Immature natural killer cell (primary cell): ENCODE measurements at regions not wholly inside any gene's neighbourhood (a gene's known extent, or its start where the extent isn't known, plus 50 kb on each side); places are given as distances from the start of the nearest gene placed in this dataset.

Experiments used
- DNase-seq, 3 donors: peaks; one replicate each; pipeline ENCODE4 v3.0.0; 2022; ENCODE audit warnings: mixed read lengths in 1 of 3
- H3K27ac Mint-ChIP-seq, 6 donors: one replicate each; pipeline ENCODE4 v1.8.0; 2020; ENCODE audit warnings: mixed read lengths in 6 of 6, mild to moderate bottlenecking in 5 of 6, inconsistent platforms in 4 of 6, moderate library complexity in 3 of 6
- H3K27me3 Mint-ChIP-seq, 3 donors: one replicate each; pipeline ENCODE4 v1.8.0; 2020 to 2021; ENCODE audit warnings: low read depth in 3 of 3, mild to moderate bottlenecking in 3 of 3, mixed read lengths in 3 of 3, moderate library complexity in 3 of 3, inconsistent platforms in 1 of 3
- H3K36me3 Mint-ChIP-seq, 3 donors: one replicate each; pipeline ENCODE4 v1.8.0; 2020; ENCODE audit warnings: mixed read lengths in 3 of 3, inconsistent platforms in 2 of 3, mild to moderate bottlenecking in 2 of 3
- H3K4me1 Mint-ChIP-seq, 2 donors: one replicate each; pipeline ENCODE4 v1.8.0; 2020; ENCODE audit warnings: inconsistent platforms in 2 of 2, mild to moderate bottlenecking in 2 of 2, mixed read lengths in 2 of 2, moderate library complexity in 1 of 2
- H3K4me3 Mint-ChIP-seq, 5 donors: one replicate each; pipeline ENCODE4 v1.8.0; 2020; ENCODE audit warnings: mild to moderate bottlenecking in 5 of 5, mixed read lengths in 5 of 5, inconsistent platforms in 3 of 5, moderate library complexity in 3 of 5
- H3K9me3 Mint-ChIP-seq, 6 donors: one replicate each; pipeline ENCODE4 v1.8.0; 2020; ENCODE audit warnings: mild to moderate bottlenecking in 6 of 6, mixed read lengths in 6 of 6, inconsistent platforms in 4 of 6, moderate library complexity in 3 of 6

- H3K4me1 Mint-ChIP-seq = no peaks in the 10 kb centered on the region
- H3K4me3 Mint-ChIP-seq = no peak overlapping the region
- no peak for DNase-seq
- no peaks in the 10 kb centered on the region for H3K9me3 Mint-ChIP-seq
- H3K27ac Mint-ChIP-seq = no peak overlapping the region
- peaks cover 0 to 5% (median 3%) of the 10 kb centered on the region in 3 donors for H3K27me3 Mint-ChIP-seq
- no peaks in the 10 kb centered on the region for H3K36me3 Mint-ChIP-seq
Observed at GRCh38 chr11:127059286-127059685, 58.7 kb upstream of the KIRREL3 start.

- no peak for DNase-seq
- no peaks in the 10 kb centered on the region for H3K4me1 Mint-ChIP-seq
- H3K4me3 Mint-ChIP-seq = no peak overlapping the region
- H3K27ac Mint-ChIP-seq = no peak overlapping the region
- H3K27me3 Mint-ChIP-seq = peaks cover 0 to 5% (median 5%) of the 10 kb centered on the region in 3 donors
- H3K36me3 Mint-ChIP-seq = no peaks in the 10 kb centered on the region
- H3K9me3 Mint-ChIP-seq = no peaks in the 10 kb centered on the region
Observed at GRCh38 chr11:127058524-127058923, 58.0 kb upstream of the KIRREL3 start.

DNA sequence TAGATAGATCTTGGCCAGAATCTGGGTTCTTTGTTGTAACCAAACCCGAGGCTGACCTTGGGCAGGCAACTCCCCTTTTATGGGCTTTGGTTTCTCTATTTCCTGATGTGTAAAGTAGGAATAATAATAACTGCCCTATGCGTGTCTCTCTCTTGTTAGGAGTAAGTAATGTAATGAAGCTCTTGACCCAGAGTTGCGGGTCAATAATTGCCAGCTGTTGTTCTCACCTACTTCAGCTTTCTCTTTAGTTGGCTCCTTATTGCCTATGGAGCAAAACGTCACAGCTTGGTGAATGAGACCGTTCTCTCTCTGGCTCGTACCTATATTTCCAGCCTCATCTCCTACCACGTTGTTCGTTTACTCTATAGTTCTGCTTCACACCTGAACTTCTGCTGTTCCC is 56.6 kb upstream of the KIRREL3 start:
- DNase-seq = no peak
- Mint-ChIP-seq H3K27ac (no peak overlapping the region), H3K4me3 (no peak overlapping the region), H3K4me1 (no peaks in the 10 kb centered on the region), H3K27me3 (peaks cover 0 to 5% (median 5%) of the 10 kb centered on the region in 3 donors), H3K9me3 (no peaks in the 10 kb centered on the region), H3K36me3 (no peaks in the 10 kb centered on the region)

DNA sequence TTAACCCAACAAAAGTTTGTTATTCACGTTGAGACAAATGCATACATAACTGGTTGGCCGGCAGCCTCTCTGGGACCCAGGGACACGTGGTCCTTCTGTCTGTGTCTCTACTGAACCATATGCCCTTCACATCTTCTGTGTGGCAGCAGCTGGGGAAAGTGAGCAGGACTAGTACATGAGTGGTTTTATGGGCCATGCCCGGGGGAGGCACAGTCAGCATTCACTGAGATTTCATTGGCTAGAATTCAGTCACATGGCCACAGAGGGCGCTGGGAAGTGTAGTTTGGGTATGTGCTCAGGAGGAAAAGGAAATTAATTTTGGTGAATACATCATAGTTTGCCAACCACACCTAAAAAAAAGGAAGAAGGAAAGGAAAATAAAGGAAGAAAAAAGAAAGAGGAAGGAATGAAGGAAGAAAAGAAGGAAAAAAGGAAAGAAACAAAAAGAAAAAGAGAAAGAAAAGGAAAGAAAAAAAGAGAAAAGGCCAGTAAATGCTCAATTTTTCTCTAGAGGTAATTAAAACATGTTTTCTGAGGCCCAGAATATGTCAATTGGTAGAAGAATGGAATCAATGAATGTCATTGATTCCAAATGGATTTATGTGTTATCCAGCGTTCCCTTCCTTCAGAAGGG is 55.9 kb upstream of the KIRREL3 start:
- peaks cover 0 to 5% (median 3%) of the 10 kb centered on the region in 3 donors for H3K27me3 Mint-ChIP-seq
- DNase-seq = no peak
- H3K9me3 Mint-ChIP-seq = no peaks in the 10 kb centered on the region
- no peaks in the 10 kb centered on the region for H3K36me3 Mint-ChIP-seq
- H3K4me3 Mint-ChIP-seq = no peak overlapping the region
- no peaks in the 10 kb centered on the region for H3K4me1 Mint-ChIP-seq
- H3K27ac Mint-ChIP-seq = no peak overlapping the region

DNA sequence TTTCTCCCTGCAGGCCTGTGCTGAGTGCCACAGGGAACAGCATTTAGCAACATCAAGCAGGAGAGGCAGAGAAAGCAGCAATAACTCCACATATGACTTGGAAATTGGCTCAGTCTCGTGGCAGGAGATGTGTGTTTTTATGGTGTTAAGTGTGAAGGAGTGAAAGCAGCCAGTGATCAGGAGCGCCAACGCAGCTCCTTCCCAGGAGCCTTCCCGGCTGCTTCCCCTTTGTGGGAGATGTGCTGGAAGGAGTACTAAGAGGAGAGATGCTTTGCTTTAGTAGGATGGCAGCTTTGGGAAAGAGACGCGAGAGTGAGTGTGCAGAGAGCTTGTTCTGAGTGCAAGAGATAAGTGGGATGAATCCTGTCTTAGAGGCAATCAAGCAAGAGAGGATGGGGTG is 54.7 kb upstream of the KIRREL3 start:
- Mint-ChIP-seq H3K4me3 (no peak overlapping the region), H3K36me3 (no peaks in the 10 kb centered on the region), H3K27ac (no peak overlapping the region), H3K9me3 (no peaks in the 10 kb centered on the region), H3K4me1 (no peaks in the 10 kb centered on the region), H3K27me3 (peaks cover 0 to 5% (median 3%) of the 10 kb centered on the region in 3 donors)
- DNase-seq = no peak

DNA sequence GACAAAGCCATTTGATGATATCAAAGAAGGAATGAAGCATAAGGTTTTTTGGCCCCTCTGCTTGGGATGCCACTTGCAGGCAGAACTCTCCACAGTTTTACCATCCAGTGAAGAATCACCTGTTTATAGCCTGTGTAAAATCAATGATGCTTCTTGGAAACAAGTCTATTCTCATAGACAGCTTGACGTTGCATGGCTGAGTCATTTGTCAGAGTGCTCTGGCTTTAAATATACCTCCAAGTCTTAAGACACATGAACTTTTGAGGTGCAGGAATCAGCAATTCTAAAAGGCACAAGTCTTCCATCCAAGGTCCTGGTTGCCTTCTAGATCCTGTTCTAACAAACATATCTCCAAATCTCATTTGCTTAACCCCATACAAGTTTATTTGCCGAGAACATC is 53.6 kb upstream of the KIRREL3 start:
- DNase-seq = no peak
- Mint-ChIP-seq H3K9me3 (no peaks in the 10 kb centered on the region), H3K27me3 (peaks cover 0 to 5% (median 3%) of the 10 kb centered on the region in 3 donors), H3K4me3 (no peak overlapping the region), H3K4me1 (no peaks in the 10 kb centered on the region), H3K36me3 (no peaks in the 10 kb centered on the region), H3K27ac (no peak overlapping the region)

GRCh38 chr11:127052404-127052803 is 51.8 kb upstream of the KIRREL3 start:
- no peaks in the 10 kb centered on the region for H3K4me1 Mint-ChIP-seq
- no peaks in the 10 kb centered on the region for H3K9me3 Mint-ChIP-seq
- no peak overlapping the region for H3K4me3 Mint-ChIP-seq
- H3K27ac Mint-ChIP-seq = no peak overlapping the region
- peaks cover 0 to 7% (median 3%) of the 10 kb centered on the region in 3 donors for H3K27me3 Mint-ChIP-seq
- H3K36me3 Mint-ChIP-seq = no peaks in the 10 kb centered on the region
- no peak for DNase-seq
